DOHH2 (cell line): ENCODE measurements at regions not wholly inside any gene's neighbourhood (a gene's known extent, or its start where the extent isn't known, plus 50 kb on each side); places are given as distances from the start of the nearest gene placed in this dataset.

Experiments
- CTCF ChIP-seq: fragments of 200-600 bp; sonication (generic); IDR thresholded peaks from one replicate; pipeline ENCODE4 v1.5.1; 2014; ENCODE audit warnings: antibody characterized with exemption, mild to moderate bottlenecking, low read depth, low read length; ENCODE audit not compliant: poor library complexity, severe bottlenecking
- EZH2phosphoT487 ChIP-seq: fragments of 200-600 bp; sonication (generic); IDR thresholded peaks from 2 replicates; pipeline ENCODE4 v1.6.1; 2017; ENCODE audit warnings: borderline replicate concordance, mild to moderate bottlenecking, antibody characterized with exemption, low read length, moderate library complexity, mixed read lengths

- TF ChIP-seq CTCF (no peak), EZH2phosphoT487 (no peak)
Observed at GRCh38 chr17:54848368-54848987, 52.2 kb upstream of the TOM1L1 start.
